Subcutaneous abdominal adipose tissue (tissue), 5 donors: ENCODE measurements at regions not wholly inside any gene's neighbourhood (a gene's known extent, or its start where the extent isn't known, plus 50 kb on each side); places are given as distances from the start of the nearest gene placed in this dataset.

ENCODE experiments used
- H3K27ac ChIP-seq: one replicate; pipeline ENCODE4 v1.7.0; 2013; ENCODE audit warnings: low read depth, mild to moderate bottlenecking, inconsistent platforms, low read length, moderate library complexity
- H3K27me3 ChIP-seq, 5 donors: one replicate each; pipeline ENCODE4 v1.7.0; 2013; ENCODE audit warnings: low read length in 5 of 5, inconsistent platforms in 1 of 5; ENCODE audit not compliant: control insufficient read depth in 5 of 5, insufficient read depth in 4 of 5
- H3K36me3 ChIP-seq, 5 donors: one replicate each; pipeline ENCODE4 v1.7.0; 2013; ENCODE audit warnings: low read length in 5 of 5; ENCODE audit not compliant: control insufficient read depth in 5 of 5, insufficient read depth in 5 of 5
- H3K4me1 ChIP-seq, 5 donors: one replicate each; pipeline ENCODE4 v1.7.0; 2013; ENCODE audit warnings: low read length in 5 of 5, mild to moderate bottlenecking in 3 of 5, moderate library complexity in 1 of 5; ENCODE audit not compliant: control insufficient read depth in 5 of 5, insufficient read depth in 5 of 5
- H3K4me3 ChIP-seq, 5 donors: one replicate each; pipeline ENCODE4 v1.7.0; 2013; ENCODE audit warnings: low read length in 5 of 5, low read depth in 1 of 5
- H3K9ac ChIP-seq, 5 donors: one replicate each; pipeline ENCODE4 v1.7.0; 2013; ENCODE audit warnings: low read length in 5 of 5, mild to moderate bottlenecking in 4 of 5, moderate library complexity in 3 of 5
- H3K9me3 ChIP-seq, 5 donors: one replicate each; pipeline ENCODE4 v1.7.0; 2013; ENCODE audit warnings: low read length in 5 of 5; ENCODE audit not compliant: control insufficient read depth in 5 of 5
- donor health status: healthy.
- donor health status: healthy.
- donor health status: healthy.
- donor health status: healthy.
- donor health status: healthy.

- Histone ChIP-seq H3K4me3 (no peak overlapping the region), H3K36me3 (no peaks in the 10 kb centered on the region), H3K27me3 (no peaks in the 10 kb centered on the region), H3K27ac (no peak overlapping the region), H3K9me3 (no peaks in the 10 kb centered on the region), H3K4me1 (peaks cover 0 to 2% (median 0%) of the 10 kb centered on the region in 5 donors), H3K9ac (no peak overlapping the region)
Measured at GRCh38 chr2:235139956-235140800, 188.4 kb downstream of the SH3BP4 start.

- H3K27me3 ChIP-seq, result no peaks in the 10 kb centered on the region
- no peak overlapping the region for H3K9ac ChIP-seq
- H3K4me1 ChIP-seq, result peaks cover 0 to 2% (median 0%) of the 10 kb centered on the region in 5 donors
- H3K9me3 ChIP-seq, result no peaks in the 10 kb centered on the region
- H3K36me3 ChIP-seq, result no peaks in the 10 kb centered on the region
- H3K4me3 ChIP-seq, result no peak overlapping the region
- no peak overlapping the region for H3K27ac ChIP-seq
Measured at GRCh38 chr2:235140801-235141081, 188.9 kb downstream of the SH3BP4 start.

- Histone ChIP-seq H3K9ac (no peak overlapping the region), H3K27ac (no peak overlapping the region), H3K4me3 (no peak overlapping the region), H3K36me3 (no peaks in the 10 kb centered on the region), H3K4me1 (no peaks in the 10 kb centered on the region), H3K27me3 (no peaks in the 10 kb centered on the region), H3K9me3 (no peaks in the 10 kb centered on the region)
Measured at GRCh38 chr2:235141411-235142128, 189.8 kb downstream of the SH3BP4 start.

GRCh38 chr2:235142601-235143000, 190.8 kb downstream of the SH3BP4 start:
- Histone ChIP-seq H3K9me3 (no peaks in the 10 kb centered on the region), H3K27me3 (no peaks in the 10 kb centered on the region), H3K36me3 (no peaks in the 10 kb centered on the region), H3K27ac (no peak overlapping the region), H3K4me3 (no peak overlapping the region), H3K9ac (no peak overlapping the region), H3K4me1 (no peaks in the 10 kb centered on the region)

- Histone ChIP-seq H3K9ac (no peak overlapping the region), H3K36me3 (no peaks in the 10 kb centered on the region), H3K4me1 (no peaks in the 10 kb centered on the region), H3K27me3 (peaks cover 0 to 2% (median 0%) of the 10 kb centered on the region in 5 donors), H3K9me3 (no peaks in the 10 kb centered on the region), H3K4me3 (no peak overlapping the region), H3K27ac (no peak overlapping the region)
Measured at GRCh38 chr2:235143789-235144188, 192.0 kb downstream of the SH3BP4 start.

GRCh38 chr2:235144291-235144690, 192.5 kb downstream of the SH3BP4 start:
- H3K4me1 ChIP-seq, result no peaks in the 10 kb centered on the region
- H3K9me3 ChIP-seq, result no peaks in the 10 kb centered on the region
- H3K9ac ChIP-seq, result no peak overlapping the region
- H3K27me3 ChIP-seq, result peaks cover 0 to 4% (median 0%) of the 10 kb centered on the region in 5 donors
- H3K36me3 ChIP-seq, result no peaks in the 10 kb centered on the region
- no peak overlapping the region for H3K4me3 ChIP-seq
- H3K27ac ChIP-seq, result no peak overlapping the region

GRCh38 chr2:235146206-235146605, 194.4 kb downstream of the SH3BP4 start:
- no peaks in the 10 kb centered on the region for H3K36me3 ChIP-seq
- H3K9me3 ChIP-seq, result no peaks in the 10 kb centered on the region
- no peak overlapping the region for H3K9ac ChIP-seq
- H3K4me1 ChIP-seq, result no peaks in the 10 kb centered on the region
- H3K27ac ChIP-seq, result no peak overlapping the region
- peaks cover 0 to 4% (median 0%) of the 10 kb centered on the region in 5 donors for H3K27me3 ChIP-seq
- H3K4me3 ChIP-seq, result no peak overlapping the region

GRCh38 chr2:235146871-235147565, 195.2 kb downstream of the SH3BP4 start:
- no peak overlapping the region for H3K27ac ChIP-seq
- H3K4me1 ChIP-seq, result no peaks in the 10 kb centered on the region
- H3K9ac ChIP-seq, result no peak overlapping the region
- H3K9me3 ChIP-seq, result no peaks in the 10 kb centered on the region
- peaks cover 0 to 4% (median 0%) of the 10 kb centered on the region in 5 donors for H3K27me3 ChIP-seq
- no peaks in the 10 kb centered on the region for H3K36me3 ChIP-seq
- H3K4me3 ChIP-seq, result no peak overlapping the region

- no peak overlapping the region for H3K9ac ChIP-seq
- no peaks in the 10 kb centered on the region for H3K4me1 ChIP-seq
- H3K4me3 ChIP-seq, result no peak overlapping the region
- H3K9me3 ChIP-seq, result no peaks in the 10 kb centered on the region
- peaks cover 0 to 4% (median 0%) of the 10 kb centered on the region in 5 donors for H3K27me3 ChIP-seq
- H3K36me3 ChIP-seq, result no peaks in the 10 kb centered on the region
- no peak overlapping the region for H3K27ac ChIP-seq
Measured at GRCh38 chr2:235148201-235149170, 196.7 kb downstream of the SH3BP4 start.
